Mesenteric fat pad (tissue), 1 donor: ENCODE measurements at regions not wholly inside any gene's neighbourhood (a gene's known extent, or its start where the extent isn't known, plus 50 kb on each side); places are given as distances from the start of the nearest gene placed in this dataset.
"Not testable (repeated sequence)": the region's sequence is repeated elsewhere in the genome, so short reads cannot be mapped to it uniquely, and the experiment has no call there.

Source experiments
- DNase-seq: peaks from one replicate; pipeline ENCODE4 v3.0.0-alpha.2; 2020; ENCODE audit warnings: low spot score
- donor health status: DM: yes; HTN: yes; CAD: no.

DNA sequence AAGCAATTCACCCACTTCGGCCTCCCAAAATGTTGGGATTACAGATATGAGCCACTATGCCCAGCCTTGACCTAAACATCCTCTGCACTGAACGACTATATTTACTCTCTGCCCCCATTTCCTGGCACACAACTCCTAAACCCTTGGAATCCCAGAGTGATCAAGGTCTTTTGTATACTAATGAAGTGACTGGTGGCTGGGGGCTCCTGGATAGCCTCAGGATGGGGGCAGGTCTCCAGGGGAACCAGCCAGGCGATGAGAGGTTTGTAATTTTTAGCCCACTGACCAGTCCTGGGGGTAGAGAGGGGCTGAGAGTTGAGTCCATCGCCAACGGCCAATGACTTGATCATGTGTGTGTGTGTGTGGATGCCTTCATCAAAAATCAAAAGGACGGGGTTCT lies 71.1 kb downstream of the FAM50B start:
- DNase-seq: no peak

- no peak for DNase-seq
These were observed 72.5 kb downstream of the FAM50B start for GRCh38 chr6:3921663-3922062.

DNA sequence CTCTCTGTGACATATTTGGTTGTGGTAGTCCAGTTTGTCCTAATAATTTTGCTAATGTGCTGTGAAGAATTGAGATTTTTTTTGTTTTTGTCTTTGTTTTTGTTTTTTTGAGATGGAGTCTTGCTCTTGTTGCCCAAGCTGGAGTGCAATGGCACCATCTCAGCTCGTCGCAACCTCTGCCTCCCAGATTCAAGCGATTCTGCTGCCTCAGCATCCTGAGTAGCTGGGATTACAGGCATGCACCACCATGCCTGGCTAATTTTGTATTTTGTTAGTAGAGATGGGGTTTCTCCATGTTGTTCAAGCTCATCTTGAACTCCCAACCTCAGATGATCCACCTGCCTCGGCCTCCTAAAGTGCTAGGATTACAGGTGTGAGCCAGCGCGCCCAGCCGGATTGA lies 73.4 kb downstream of the FAM50B start:
- not testable (repeated sequence) for DNase-seq

GRCh38 chr6:3925223-3926149 lies 76.3 kb downstream of the FAM50B start:
- DNase-seq: not testable (repeated sequence)

DNA sequence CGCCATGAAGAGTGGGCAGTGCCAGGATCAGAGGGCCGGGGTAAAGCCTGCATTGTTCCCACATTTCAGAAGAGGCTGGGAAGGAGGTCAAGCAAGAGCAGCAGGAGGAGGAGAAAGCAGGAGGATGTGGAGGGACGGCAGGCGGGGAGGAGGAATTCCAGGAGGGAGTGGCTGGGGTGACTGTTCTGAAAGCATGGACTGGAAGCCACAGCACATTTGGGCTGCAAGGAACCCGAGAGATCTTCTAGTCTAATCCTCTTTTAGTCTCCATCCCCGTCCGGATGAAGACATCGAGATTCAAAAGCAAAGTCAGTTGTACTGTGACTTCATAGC lies 76.9 kb downstream of the FAM50B start:
- no peak for DNase-seq

- DNase-seq: no peak
These were observed 78.9 kb downstream of the FAM50B start for GRCh38 chr6:3928111-3928510.

DNA sequence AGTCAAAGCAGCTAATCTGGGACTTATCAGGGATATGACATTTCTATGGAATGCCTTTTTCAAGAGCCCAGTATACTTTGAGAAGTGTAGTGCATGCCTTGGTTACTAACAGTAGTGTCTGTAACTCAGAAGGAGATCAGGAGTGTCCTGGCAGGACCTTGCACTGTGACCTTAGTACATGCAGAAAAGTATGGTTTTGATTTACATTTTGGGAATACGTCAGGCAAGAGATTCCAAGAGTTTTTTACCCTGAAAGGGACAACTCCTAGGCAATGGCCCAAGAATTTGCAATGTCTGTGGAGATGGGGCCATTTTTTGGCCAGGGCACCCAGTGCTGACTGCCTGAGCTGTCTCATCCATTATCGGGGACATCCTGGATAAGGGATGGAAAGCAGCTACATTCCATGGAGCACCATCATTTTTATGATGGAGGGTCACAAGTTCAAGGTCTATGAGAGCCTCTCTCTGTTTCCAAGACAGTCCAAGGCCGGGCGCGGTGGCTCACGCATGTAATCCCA lies 80.2 kb downstream of the FAM50B start:
- no peak for DNase-seq

- no peak for DNase-seq
These were observed 88.3 kb downstream of the FAM50B start for GRCh38 chr6:3937438-3937837.

DNA sequence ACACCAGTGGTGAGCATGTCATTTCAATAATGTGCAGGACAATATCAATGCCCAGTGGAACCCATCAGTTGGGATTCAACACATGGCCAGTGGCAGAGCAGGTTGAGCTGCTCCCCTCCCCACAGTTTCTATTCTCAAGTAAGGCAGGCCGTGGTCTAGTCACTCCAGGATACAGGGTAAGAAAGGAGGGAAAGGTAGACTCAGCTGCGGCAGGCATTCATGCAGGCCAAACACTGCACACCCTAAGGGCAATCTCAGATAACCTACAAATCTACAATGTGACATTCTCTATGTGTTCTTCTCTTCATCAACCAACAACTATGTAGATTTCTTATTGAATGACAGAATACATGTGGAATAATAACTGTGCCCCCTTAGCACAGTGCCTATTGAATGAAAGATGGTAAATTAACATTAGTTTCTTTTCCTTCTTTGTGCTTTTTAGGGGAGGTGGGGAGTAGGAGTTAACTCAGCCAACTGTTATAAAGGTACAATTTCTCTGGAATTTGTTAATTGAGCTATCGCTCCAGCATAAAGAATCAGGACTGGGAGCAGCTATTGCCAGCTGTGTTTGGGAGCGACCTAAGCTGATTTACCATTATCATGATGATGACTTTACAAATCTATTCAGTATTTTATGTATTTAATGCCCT lies 89.7 kb downstream of the FAM50B start:
- no peak for DNase-seq

DNA sequence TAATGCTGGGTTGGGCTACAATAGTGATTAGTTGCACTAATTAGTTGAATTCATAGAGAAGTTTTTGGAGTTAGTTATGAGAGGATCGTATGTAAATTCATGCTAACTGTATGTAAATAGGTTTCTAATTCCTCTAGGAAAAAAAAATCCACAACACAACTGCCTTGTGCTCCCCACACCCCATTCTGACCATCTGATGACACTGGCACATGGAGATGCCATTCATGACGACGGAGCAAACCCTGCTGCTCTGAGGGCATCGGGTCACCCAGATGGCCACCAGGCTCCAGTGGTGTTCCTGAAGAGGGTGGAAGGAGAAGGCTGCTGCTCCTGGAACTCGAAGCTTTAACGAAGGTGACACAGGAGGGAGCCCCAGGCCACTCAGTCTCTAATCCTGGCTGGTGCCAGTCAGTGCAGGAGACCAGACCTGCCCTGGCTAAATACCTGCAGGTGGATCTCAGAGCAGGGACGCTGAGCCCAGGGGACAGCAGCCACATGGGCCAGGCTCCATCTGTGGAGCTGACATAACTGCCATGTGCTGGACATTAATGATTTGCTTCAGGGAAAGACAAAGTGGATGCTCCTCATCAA lies 90.3 kb downstream of the FAM50B start:
- no peak for DNase-seq

DNA sequence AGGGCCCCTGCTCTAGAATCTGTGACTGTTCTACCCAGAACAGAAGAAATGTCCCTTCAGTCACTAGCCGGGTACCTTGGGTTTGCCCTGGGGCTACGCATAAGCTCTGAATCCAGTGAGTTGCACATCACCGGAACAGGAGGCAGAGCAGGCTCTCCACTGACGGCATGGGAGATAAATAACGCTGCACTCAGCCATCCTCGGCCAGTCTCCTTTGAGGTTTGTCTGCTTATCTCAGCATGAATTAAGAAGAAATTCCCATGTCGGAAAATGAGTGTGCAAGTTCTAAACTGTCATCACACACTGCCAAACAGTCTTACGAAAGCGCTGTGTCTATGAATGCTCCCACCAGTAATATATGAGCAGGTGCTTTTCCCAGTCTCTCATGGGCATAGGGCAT lies 90.8 kb downstream of the FAM50B start:
- no peak for DNase-seq

GRCh38 chr6:3940703-3941102 lies 91.5 kb downstream of the FAM50B start:
- no peak for DNase-seq

DNA sequence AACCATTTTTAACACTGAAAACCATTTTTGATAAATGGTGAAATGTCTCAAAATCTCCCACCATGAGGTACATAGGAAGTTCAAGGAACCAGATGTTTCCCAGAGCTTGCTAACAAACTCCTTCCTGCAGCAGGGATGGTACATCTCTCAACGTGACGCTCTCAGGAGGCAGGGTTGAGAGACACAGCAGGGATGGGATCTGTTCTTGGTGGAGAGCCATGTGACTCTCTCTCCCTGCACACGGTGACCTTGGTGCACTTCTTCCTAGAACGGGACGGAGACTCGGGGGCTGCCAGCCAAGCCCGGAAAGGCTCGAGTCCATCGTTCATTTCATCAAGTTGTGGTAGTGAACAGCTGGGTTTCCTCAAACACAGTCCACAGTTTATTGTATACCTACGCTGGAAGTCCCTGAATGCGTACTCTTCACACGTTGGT lies 94.2 kb downstream of the FAM50B start:
- DNase-seq: no peak

DNA sequence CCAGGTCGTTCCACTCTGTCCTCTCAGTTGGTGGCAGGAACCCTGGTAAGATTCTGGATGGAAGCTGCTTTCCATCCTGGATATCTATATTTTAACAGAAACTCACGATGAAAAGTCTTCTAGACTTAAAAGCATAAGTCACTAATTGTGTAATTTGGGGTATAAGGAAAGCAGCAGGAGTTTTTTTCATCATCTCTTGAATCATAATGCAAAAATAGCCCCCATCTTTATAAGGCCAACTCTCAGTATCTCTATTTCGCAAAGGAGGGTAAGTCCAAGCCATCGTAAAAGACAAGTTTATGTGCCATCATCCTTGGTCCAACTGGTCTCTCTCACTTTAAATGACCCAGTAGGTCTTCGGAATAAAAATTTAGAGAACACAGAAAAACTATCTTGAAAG lies 95.1 kb downstream of the FAM50B start:
- no peak for DNase-seq

GRCh38 chr6:3946778-3947177 lies 97.6 kb downstream of the FAM50B start:
- no peak for DNase-seq

GRCh38 chr6:3948866-3949265 lies 99.7 kb downstream of the FAM50B start:
- no peak for DNase-seq

- no peak for DNase-seq
These were observed 100.3 kb downstream of the FAM50B start for GRCh38 chr6:3949521-3949920.

DNA sequence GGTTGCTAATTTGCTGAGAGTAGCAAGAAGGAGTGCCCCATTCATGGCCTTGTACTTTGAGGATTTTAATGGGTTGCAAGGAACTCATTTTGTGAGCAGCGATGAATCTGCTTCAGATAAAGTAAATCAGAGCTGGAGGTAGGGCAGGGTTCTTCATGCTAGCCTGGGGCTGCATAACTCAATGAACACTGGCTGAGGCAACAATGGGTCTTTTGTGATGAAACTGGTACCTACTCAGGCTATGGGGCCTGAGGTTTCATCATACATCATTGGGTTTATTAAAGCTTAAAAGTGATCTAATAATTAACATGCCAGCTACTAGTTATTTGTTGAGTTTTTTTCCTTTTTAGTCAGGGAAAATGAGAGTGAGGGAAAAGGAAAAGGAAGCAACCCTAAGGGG lies 106.9 kb downstream of the FAM50B start:
- DNase-seq: no peak

- no peak for DNase-seq
These were observed 108.1 kb downstream of the FAM50B start for GRCh38 chr6:3957321-3957720.

GRCh38 chr6:3958255-3958654 lies 109.1 kb downstream of the FAM50B start:
- no peak for DNase-seq

- no peak for DNase-seq
These were observed 110.2 kb downstream of the FAM50B start for GRCh38 chr6:3959385-3959784.

DNA sequence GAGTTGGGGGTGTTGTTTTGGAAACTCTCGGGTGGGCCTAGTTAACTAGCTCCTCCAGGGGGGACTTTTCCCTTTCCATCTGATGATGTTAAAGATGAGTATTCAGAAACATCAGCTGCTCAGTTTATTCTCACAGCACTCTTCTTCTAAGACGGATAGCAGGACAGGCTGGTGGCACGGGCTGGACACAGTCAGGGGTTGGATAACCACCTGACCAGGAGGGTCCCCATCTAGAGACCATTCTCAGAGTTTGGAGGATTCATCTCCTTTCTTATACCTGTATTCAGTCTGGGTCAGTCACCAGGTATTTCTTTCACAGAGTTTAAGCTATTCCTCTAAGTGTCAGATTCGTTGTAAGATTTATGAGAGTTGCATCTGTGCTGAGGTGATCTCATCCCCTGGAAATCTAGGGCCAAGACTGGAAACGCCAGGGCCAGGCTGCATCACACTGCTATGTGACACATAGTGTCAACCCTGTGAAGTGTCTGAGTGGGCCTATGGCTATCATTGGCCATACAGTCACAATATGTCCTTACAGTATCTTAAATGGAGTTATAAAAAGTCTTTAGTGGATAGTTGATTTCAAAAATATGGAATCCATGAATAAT lies 111.7 kb downstream of the FAM50B start:
- no peak for DNase-seq
